A673 (cell line): ENCODE measurements at regions not wholly inside any gene's neighbourhood (a gene's known extent, or its start where the extent isn't known, plus 50 kb on each side); places are given as distances from the start of the nearest gene placed in this dataset.

ENCODE experiments used
- BruUV-seq: library from RNA; stranded (reverse); fragments of 400-500 nt; replicated peaks from 2 replicates; lab custom pipeline; 2021; lab: Mats Ljungman, UMichigan
- CTCF ChIA-PET: fragments of 300-600 bp; sonication (Branson Sonifier 250); formaldehyde crosslinking; loops from one replicate; lab custom pipeline; 2022; ENCODE audit warnings: antibody characterized with exemption; lab: Charles Lee
- POLR2A ChIA-PET: fragments of 300-600 bp; sonication (Branson Sonifier 250); formaldehyde crosslinking; loops from one replicate; lab custom pipeline; 2022; ENCODE audit warnings: antibody characterized with exemption; ENCODE audit not compliant: low non-redundant PET; lab: Charles Lee
- DNase-seq: peaks from one replicate; pipeline ENCODE4 v3.0.0-alpha.2; 2015; ENCODE audit warnings: low spot score
- H3K27ac ChIP-seq: fragments of 200-600 bp; sonication (generic); 2 replicates; pipeline ENCODE4 v1.5.1; 2016; ENCODE audit warnings: mixed run types, low read depth, mild to moderate bottlenecking, mixed read lengths, antibody characterized with exemption, low read length; ENCODE audit not compliant: poor library complexity, severe bottlenecking
- H3K27me3 ChIP-seq: fragments of 200-600 bp; sonication (generic); replicated peaks from 2 replicates; pipeline ENCODE4 v1.6.1; 2017; ENCODE audit warnings: mixed run types, low read depth, mild to moderate bottlenecking, mixed read lengths, antibody characterized with exemption, low read length; ENCODE audit not compliant: insufficient read depth, poor library complexity
- H3K36me3 ChIP-seq: fragments of 200-600 bp; sonication (generic); 2 replicates; pipeline ENCODE4 v1.6.1; 2016; ENCODE audit warnings: mixed run types, mild to moderate bottlenecking, mixed read lengths, antibody characterized with exemption, low read length; ENCODE audit not compliant: insufficient read depth, poor library complexity, severe bottlenecking
- H3K4me1 ChIP-seq: fragments of 200-600 bp; sonication (generic); 2 replicates; pipeline ENCODE4 v1.6.1; 2017; ENCODE audit warnings: mixed run types, mild to moderate bottlenecking, mixed read lengths, antibody characterized with exemption, low read length; ENCODE audit not compliant: insufficient read depth, poor library complexity, severe bottlenecking
- H3K4me3 ChIP-seq: fragments of 200-600 bp; sonication (generic); 2 replicates; pipeline ENCODE4 v1.5.1; 2016; ENCODE audit warnings: low read depth, mixed run types, mild to moderate bottlenecking, mixed read lengths, low read length; ENCODE audit not compliant: poor library complexity, severe bottlenecking
- H3K9me3 ChIP-seq: fragments of 200-600 bp; sonication (generic); 2 replicates; pipeline ENCODE4 v1.6.1; 2016; ENCODE audit warnings: mixed run types, low read depth, mild to moderate bottlenecking, mixed read lengths, antibody characterized with exemption, low read length; ENCODE audit not compliant: poor library complexity, severe bottlenecking
- EZH2 ChIP-seq: fragments of 200-600 bp; sonication (generic); IDR thresholded peaks from 2 replicates; pipeline ENCODE4 v1.6.1; 2017; ENCODE audit warnings: borderline replicate concordance, low read depth, mild to moderate bottlenecking, mixed read lengths, antibody characterized with exemption, low read length; ENCODE audit not compliant: poor library complexity, severe bottlenecking
- intact Hi-C: fragments of 100-400 bp; cut with micrococcal nuclease; formaldehyde crosslinking; loops from one replicate; pipeline ENCODE4 v1.10.0; 2022; ENCODE audit not compliant: unreplicated experiment
- TF ChIP-seq, protein P1 (sequence below): fragments of 300-800, 200-600 bp; sonication (generic); conservative IDR thresholded peaks from 2 replicates; pipeline ENCODE4 v1.5.1; 2017; ENCODE audit warnings: low read depth, mild to moderate bottlenecking, antibody characterized with exemption, low read length, moderate library complexity, mixed read lengths

- CTCF ChIA-PET = interaction anchor here (1.0 kb wide), 1 partner anchor 200 kb away, joined by 3 read pairs; no protein-coding TSS in a partner anchor
- H3K27me3 ChIP-seq = no peaks in the 10 kb centered on the region
- no TSS peak for BruUV-seq
- POLR2A ChIA-PET = interaction anchor here (1.0 kb wide), 1 partner anchor 731 kb away, joined by 3 read pairs; no protein-coding TSS in a partner anchor
- peak overlapping the region; percentile 76 for H3K27ac ChIP-seq
- DNase-seq = peak; percentile 72
- H3K9me3 ChIP-seq = no peaks in the 10 kb centered on the region
- intact Hi-C loops = loop anchor here (1.0 to 10.0 kb wide), 3 partner anchors 41 to 620 kb away; no protein-coding TSS in a partner anchor
- H3K36me3 ChIP-seq = no peaks in the 10 kb centered on the region
- H3K4me3 ChIP-seq = no peak overlapping the region
- peaks cover 20% of the 10 kb centered on the region for H3K4me1 ChIP-seq
- no peak for TF ChIP-seq EZH2
- TF ChIP-seq, protein P1, sequence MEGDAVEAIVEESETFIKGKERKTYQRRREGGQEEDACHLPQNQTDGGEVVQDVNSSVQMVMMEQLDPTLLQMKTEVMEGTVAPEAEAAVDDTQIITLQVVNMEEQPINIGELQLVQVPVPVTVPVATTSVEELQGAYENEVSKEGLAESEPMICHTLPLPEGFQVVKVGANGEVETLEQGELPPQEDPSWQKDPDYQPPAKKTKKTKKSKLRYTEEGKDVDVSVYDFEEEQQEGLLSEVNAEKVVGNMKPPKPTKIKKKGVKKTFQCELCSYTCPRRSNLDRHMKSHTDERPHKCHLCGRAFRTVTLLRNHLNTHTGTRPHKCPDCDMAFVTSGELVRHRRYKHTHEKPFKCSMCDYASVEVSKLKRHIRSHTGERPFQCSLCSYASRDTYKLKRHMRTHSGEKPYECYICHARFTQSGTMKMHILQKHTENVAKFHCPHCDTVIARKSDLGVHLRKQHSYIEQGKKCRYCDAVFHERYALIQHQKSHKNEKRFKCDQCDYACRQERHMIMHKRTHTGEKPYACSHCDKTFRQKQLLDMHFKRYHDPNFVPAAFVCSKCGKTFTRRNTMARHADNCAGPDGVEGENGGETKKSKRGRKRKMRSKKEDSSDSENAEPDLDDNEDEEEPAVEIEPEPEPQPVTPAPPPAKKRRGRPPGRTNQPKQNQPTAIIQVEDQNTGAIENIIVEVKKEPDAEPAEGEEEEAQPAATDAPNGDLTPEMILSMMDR = peak; percentile 49
These were observed 92.0 kb upstream of the CDH5 start for GRCh38 chr16:66274335-66275110.

DNA sequence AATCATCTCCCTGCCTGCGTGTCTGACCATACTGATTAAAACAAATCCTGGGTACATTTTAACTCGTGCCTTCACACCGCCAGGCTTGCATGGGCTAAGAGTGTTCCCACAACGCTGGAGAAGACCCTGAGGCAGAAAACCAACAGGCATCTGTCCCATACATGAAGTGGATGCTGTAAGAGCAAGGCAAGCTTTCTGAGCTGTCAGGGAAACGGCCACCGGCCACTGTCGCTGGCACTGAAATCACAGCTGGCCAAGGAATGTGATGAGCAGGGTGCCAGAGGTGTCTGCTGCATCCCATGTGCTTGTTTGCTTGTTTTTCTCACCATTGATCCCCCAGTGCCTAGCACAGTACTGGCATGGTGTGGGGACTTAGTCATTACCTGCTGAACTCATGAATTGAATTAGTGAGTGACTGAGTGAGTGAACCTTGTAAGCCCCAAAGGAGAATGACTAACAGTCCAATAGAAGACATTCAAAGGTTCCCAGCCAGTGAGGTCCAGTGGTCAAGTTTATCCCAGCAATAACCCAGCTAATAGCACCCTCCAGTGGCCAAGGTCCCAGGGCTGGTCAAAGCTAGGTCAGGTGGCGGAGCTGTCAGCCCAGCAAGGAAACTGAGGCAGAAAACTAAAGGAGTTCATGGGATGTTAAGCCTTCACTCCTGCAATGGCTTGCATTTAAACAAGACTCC lies 92.7 kb upstream of the CDH5 start:
- POLR2A ChIA-PET = interaction anchor here (1.0 kb wide), 1 partner anchor 730 kb away, joined by 3 read pairs; no protein-coding TSS in a partner anchor
- intact Hi-C loops = loop anchor here (10.0 kb wide), 2 partner anchors 71 to 619 kb away; no protein-coding TSS in a partner anchor
- no peak for TF ChIP-seq EZH2
- TF ChIP-seq, protein P1 = peak; percentile 56
- H3K27me3 ChIP-seq = no peaks in the 10 kb centered on the region
- CTCF ChIA-PET = no interaction called here
- H3K4me1 ChIP-seq = peaks cover 26% of the 10 kb centered on the region
- peak overlapping the region; percentile 76 for H3K27ac ChIP-seq
- no peaks in the 10 kb centered on the region for H3K36me3 ChIP-seq
- H3K4me3 ChIP-seq = no peak overlapping the region
- no peaks in the 10 kb centered on the region for H3K9me3 ChIP-seq
- no peak for DNase-seq
- no TSS peak for BruUV-seq

DNA sequence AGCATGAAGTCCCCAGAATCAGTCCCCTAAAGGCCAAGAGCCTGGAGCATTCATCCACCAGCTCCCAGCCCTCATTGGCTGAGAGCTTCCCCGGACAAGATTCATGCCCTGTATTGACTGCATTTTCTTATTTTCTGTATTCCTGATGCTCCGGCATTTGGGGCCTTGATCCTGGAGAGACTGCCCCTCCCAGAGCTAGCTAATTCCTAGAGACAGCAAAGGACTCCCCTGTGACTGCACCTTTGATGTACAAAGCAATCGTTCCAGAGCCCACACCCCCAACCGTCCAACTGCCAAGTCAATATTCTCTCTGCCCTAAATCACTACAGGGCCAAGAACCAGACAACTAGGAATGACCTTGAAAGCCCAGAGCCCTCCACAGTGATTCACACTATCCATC lies 93.4 kb upstream of the CDH5 start:
- peaks cover 27% of the 10 kb centered on the region for H3K4me1 ChIP-seq
- TF ChIP-seq EZH2 = no peak
- TF ChIP-seq, protein P1 = no peak
- H3K27me3 ChIP-seq = no peaks in the 10 kb centered on the region
- intact Hi-C loops = loop anchor here (10.0 kb wide), 2 partner anchors 72 to 618 kb away; no protein-coding TSS in a partner anchor
- peak overlapping the region; percentile 17 for H3K27ac ChIP-seq
- ChIA-PET POLR2A (interaction anchor here (0.6 kb wide), 1 partner anchor 730 kb away, joined by 3 read pairs; no protein-coding TSS in a partner anchor), CTCF (no interaction called here)
- H3K4me3 ChIP-seq = no peak overlapping the region
- DNase-seq = no peak
- BruUV-seq = no TSS peak
- H3K9me3 ChIP-seq = no peaks in the 10 kb centered on the region
- no peaks in the 10 kb centered on the region for H3K36me3 ChIP-seq
